ENCODE measurements at regions not wholly inside any gene's neighbourhood (a gene's known extent, or its start where the extent isn't known, plus 50 kb on each side); places are given as distances from the start of the nearest gene placed in this dataset.

DNA sequence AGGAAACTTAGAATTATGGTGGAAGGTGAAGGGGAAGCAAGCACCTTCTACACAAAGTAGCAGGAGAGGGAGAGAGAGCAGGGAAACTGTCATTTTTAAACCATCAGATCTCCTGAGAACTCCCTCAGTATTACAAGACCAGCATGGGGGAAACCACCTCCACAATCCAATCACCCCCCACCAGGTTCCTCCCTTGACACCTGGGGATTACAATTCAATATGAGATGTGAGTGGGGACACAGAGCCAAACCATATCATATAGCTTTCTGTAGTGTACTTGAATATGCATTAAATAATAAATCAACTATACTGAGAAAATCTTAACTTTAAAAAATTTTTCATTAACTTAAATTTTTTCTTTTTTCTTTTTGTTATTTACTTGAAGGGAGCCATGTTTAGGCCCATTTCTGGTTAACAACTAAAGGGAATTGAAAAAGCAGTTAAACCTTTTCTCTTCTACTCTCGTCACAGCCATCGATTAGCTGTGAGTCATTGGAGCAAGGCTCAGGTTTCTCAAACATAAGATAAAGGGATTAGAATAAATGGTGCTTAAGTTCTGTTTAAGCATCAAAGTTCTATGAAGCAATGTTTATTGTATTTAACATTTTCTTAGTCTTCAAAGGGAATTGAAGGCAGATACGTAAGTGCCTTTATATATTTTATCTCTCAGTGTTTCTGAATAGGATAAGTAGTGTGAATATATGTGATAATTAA, 72.2 kb upstream of the DPT start (continued):
- TF ChIP-seq ETV6 (CRISPR knock-in tag; conservative IDR thresholded peaks at IDR 0.05) (no peak), NFE2L2 (IDR thresholded peaks at IDR 0.05; ENCODE audit: low read length) (no peak), SNRNP70 (IDR thresholded peaks at IDR 0.05; ENCODE audit: low read depth, low read length) (no peak), REL (CRISPR knock-in tag; conservative IDR thresholded peaks at IDR 0.05) (no peak), ZNF121 (CRISPR knock-in tag; IDR thresholded peaks at IDR 0.05) (no peak), ZNF670 (CRISPR knock-in tag; IDR thresholded peaks at IDR 0.05; ENCODE audit: borderline replicate concordance) (no peak), ZNF33B (CRISPR knock-in tag; IDR thresholded peaks at IDR 0.05) (no peak), BCL6 (CRISPR knock-in tag; IDR thresholded peaks at IDR 0.05) (peak; percentile 85), ZNF143 (CRISPR knock-in tag; IDR thresholded peaks at IDR 0.05) (no peak), MTF1 (CRISPR knock-in tag; IDR thresholded peaks at IDR 0.05) (no peak), ZNF792 (CRISPR knock-in tag; IDR thresholded peaks at IDR 0.05) (peak; percentile 47; the same call in 1 of the 2 replicates), IKZF4 (CRISPR knock-in tag; IDR thresholded peaks at IDR 0.05; ENCODE audit: borderline replicate concordance, low read depth, not compliant biosample characterization) (no peak), SNAI1 (CRISPR knock-in tag; IDR thresholded peaks at IDR 0.05; ENCODE audit: borderline replicate concordance) (no peak), ZNF136 (CRISPR knock-in tag; IDR thresholded peaks at IDR 0.05; ENCODE audit: low read depth) (no peak), PAWR (CRISPR knock-in tag; IDR thresholded peaks at IDR 0.05; ENCODE audit: borderline replicate concordance) (no peak), ZNF382 (CRISPR knock-in tag; IDR thresholded peaks at IDR 0.05; ENCODE audit: borderline replicate concordance) (no peak), ZSCAN20 (CRISPR knock-in tag; IDR thresholded peaks at IDR 0.05; ENCODE audit: borderline replicate concordance) (no peak)
- TF ChIP-seq, protein P1, sequence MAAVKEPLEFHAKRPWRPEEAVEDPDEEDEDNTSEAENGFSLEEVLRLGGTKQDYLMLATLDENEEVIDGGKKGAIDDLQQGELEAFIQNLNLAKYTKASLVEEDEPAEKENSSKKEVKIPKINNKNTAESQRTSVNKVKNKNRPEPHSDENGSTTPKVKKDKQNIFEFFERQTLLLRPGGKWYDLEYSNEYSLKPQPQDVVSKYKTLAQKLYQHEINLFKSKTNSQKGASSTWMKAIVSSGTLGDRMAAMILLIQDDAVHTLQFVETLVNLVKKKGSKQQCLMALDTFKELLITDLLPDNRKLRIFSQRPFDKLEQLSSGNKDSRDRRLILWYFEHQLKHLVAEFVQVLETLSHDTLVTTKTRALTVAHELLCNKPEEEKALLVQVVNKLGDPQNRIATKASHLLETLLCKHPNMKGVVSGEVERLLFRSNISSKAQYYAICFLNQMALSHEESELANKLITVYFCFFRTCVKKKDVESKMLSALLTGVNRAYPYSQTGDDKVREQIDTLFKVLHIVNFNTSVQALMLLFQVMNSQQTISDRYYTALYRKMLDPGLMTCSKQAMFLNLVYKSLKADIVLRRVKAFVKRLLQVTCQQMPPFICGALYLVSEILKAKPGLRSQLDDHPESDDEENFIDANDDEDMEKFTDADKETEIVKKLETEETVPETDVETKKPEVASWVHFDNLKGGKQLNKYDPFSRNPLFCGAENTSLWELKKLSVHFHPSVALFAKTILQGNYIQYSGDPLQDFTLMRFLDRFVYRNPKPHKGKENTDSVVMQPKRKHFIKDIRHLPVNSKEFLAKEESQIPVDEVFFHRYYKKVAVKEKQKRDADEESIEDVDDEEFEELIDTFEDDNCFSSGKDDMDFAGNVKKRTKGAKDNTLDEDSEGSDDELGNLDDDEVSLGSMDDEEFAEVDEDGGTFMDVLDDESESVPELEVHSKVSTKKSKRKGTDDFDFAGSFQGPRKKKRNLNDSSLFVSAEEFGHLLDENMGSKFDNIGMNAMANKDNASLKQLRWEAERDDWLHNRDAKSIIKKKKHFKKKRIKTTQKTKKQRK (IDR thresholded peaks at IDR 0.05; ENCODE audit: low read length), result no peak
- TF ChIP-seq, protein P2, sequence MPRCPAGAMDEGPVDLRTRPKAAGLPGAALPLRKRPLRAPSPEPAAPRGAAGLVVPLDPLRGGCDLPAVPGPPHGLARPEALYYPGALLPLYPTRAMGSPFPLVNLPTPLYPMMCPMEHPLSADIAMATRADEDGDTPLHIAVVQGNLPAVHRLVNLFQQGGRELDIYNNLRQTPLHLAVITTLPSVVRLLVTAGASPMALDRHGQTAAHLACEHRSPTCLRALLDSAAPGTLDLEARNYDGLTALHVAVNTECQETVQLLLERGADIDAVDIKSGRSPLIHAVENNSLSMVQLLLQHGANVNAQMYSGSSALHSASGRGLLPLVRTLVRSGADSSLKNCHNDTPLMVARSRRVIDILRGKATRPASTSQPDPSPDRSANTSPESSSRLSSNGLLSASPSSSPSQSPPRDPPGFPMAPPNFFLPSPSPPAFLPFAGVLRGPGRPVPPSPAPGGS (CRISPR knock-in tag; IDR thresholded peaks at IDR 0.05), result no peak
- TF ChIP-seq, protein P3, sequence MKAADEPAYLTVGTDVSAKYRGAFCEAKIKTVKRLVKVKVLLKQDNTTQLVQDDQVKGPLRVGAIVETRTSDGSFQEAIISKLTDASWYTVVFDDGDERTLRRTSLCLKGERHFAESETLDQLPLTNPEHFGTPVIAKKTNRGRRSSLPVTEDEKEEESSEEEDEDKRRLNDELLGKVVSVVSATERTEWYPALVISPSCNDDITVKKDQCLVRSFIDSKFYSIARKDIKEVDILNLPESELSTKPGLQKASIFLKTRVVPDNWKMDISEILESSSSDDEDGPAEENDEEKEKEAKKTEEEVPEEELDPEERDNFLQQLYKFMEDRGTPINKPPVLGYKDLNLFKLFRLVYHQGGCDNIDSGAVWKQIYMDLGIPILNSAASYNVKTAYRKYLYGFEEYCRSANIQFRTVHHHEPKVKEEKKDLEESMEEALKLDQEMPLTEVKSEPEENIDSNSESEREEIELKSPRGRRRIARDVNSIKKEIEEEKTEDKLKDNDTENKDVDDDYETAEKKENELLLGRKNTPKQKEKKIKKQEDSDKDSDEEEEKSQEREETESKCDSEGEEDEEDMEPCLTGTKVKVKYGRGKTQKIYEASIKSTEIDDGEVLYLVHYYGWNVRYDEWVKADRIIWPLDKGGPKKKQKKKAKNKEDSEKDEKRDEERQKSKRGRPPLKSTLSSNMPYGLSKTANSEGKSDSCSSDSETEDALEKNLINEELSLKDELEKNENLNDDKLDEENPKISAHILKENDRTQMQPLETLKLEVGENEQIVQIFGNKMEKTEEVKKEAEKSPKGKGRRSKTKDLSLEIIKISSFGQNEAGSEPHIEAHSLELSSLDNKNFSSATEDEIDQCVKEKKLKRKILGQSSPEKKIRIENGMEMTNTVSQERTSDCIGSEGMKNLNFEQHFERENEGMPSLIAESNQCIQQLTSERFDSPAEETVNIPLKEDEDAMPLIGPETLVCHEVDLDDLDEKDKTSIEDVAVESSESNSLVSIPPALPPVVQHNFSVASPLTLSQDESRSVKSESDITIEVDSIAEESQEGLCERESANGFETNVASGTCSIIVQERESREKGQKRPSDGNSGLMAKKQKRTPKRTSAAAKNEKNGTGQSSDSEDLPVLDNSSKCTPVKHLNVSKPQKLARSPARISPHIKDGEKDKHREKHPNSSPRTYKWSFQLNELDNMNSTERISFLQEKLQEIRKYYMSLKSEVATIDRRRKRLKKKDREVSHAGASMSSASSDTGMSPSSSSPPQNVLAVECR (CRISPR knock-in tag; IDR thresholded peaks at IDR 0.05; ENCODE audit: borderline replicate concordance), result no peak; the same call in 1 of the 2 replicates
- TF ChIP-seq, protein P4, sequence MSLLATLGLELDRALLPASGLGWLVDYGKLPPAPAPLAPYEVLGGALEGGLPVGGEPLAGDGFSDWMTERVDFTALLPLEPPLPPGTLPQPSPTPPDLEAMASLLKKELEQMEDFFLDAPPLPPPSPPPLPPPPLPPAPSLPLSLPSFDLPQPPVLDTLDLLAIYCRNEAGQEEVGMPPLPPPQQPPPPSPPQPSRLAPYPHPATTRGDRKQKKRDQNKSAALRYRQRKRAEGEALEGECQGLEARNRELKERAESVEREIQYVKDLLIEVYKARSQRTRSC (CRISPR knock-in tag; IDR thresholded peaks at IDR 0.05; ENCODE audit: low read depth), result no peak
